DND-41 (cell line): ENCODE measurements at regions not wholly inside any gene's neighbourhood (a gene's known extent, or its start where the extent isn't known, plus 50 kb on each side); places are given as distances from the start of the nearest gene placed in this dataset.
A peak's percentile ranks its signal among the peaks of the same experiment; 100 is the strongest.

Experiments used
- ATAC-seq: fragments of 200-7000 bp; cut with Tn5 transposase; 3 replicates; pipeline ENCODE4 v1.9.1; 2021; ENCODE audit warnings: low read depth; ENCODE audit not compliant: insufficient read depth
- DNase-seq: peaks from one replicate; pipeline ENCODE4 v3.0.0-alpha.2; 2020
- H2AFZ ChIP-seq: 2 replicates; pipeline ENCODE4 v1.6.0; 2012; ENCODE audit warnings: low read depth, low read length
- H3K27ac ChIP-seq: 2 replicates; pipeline ENCODE4 v1.5.1; 2012; ENCODE audit warnings: low read length, inconsistent platforms
- H3K27me3 ChIP-seq: fragments of 200-600 bp; sonication (generic); 2 replicates; pipeline ENCODE4 v1.6.0; 2012; ENCODE audit warnings: low read length, mild to moderate bottlenecking, inconsistent platforms; ENCODE audit not compliant: insufficient read depth, poor library complexity
- H3K36me3 ChIP-seq: 2 replicates; pipeline ENCODE4 v1.5.1; 2012; ENCODE audit warnings: low read length, inconsistent platforms; ENCODE audit not compliant: insufficient read depth
- H3K4me1 ChIP-seq: 2 replicates; pipeline ENCODE4 v1.5.1; 2012; ENCODE audit warnings: mild to moderate bottlenecking, low read length; ENCODE audit not compliant: insufficient read depth
- H3K4me2 ChIP-seq: 2 replicates; pipeline ENCODE4 v1.6.0; 2012; ENCODE audit warnings: mild to moderate bottlenecking, moderate library complexity, low read length, inconsistent platforms; ENCODE audit not compliant: insufficient read depth
- H3K4me3 ChIP-seq, 2 experiments: fragments of 200-600 bp in 1 of 2; shearing (Covaris generic) in 1 of 2; 2 replicates each; pipeline ENCODE4 v1.5.1; 2012 to 2016; ENCODE audit warnings: inconsistent platforms in 2 of 2, low read length in 2 of 2, mild to moderate bottlenecking in 2 of 2, low read depth in 1 of 2, moderate library complexity in 1 of 2
- H3K79me2 ChIP-seq: 2 replicates; pipeline ENCODE4 v1.6.0; 2012; ENCODE audit warnings: low read length, inconsistent platforms; ENCODE audit not compliant: insufficient read depth
- H3K9ac ChIP-seq: 2 replicates; pipeline ENCODE4 v1.6.0; 2012; ENCODE audit warnings: low read depth, mild to moderate bottlenecking, inconsistent platforms, low read length, moderate library complexity
- H3K9me3 ChIP-seq: 2 replicates; pipeline ENCODE4 v1.5.1; 2012; ENCODE audit warnings: low read length, moderate library complexity, mild to moderate bottlenecking, inconsistent platforms; ENCODE audit not compliant: insufficient read depth, severe bottlenecking
- H4K20me1 ChIP-seq: 2 replicates; pipeline ENCODE4 v1.6.0; 2012; ENCODE audit warnings: low read length; ENCODE audit not compliant: insufficient read depth
- EZH2 ChIP-seq: IDR thresholded peaks from 3 replicates; pipeline ENCODE4 v1.6.1; 2012; ENCODE audit warnings: borderline replicate concordance, low read depth, mild to moderate bottlenecking, moderate library complexity, low read length, inconsistent platforms; ENCODE audit not compliant: severe bottlenecking
- TF ChIP-seq, protein P1 (sequence below): IDR thresholded peaks from 2 replicates; pipeline ENCODE4 v1.5.1; 2012; ENCODE audit warnings: borderline replicate concordance, low read length, moderate library complexity, mild to moderate bottlenecking; ENCODE audit not compliant: poor library complexity, severe bottlenecking; ENCODE audit errors: extremely low read depth

DNA sequence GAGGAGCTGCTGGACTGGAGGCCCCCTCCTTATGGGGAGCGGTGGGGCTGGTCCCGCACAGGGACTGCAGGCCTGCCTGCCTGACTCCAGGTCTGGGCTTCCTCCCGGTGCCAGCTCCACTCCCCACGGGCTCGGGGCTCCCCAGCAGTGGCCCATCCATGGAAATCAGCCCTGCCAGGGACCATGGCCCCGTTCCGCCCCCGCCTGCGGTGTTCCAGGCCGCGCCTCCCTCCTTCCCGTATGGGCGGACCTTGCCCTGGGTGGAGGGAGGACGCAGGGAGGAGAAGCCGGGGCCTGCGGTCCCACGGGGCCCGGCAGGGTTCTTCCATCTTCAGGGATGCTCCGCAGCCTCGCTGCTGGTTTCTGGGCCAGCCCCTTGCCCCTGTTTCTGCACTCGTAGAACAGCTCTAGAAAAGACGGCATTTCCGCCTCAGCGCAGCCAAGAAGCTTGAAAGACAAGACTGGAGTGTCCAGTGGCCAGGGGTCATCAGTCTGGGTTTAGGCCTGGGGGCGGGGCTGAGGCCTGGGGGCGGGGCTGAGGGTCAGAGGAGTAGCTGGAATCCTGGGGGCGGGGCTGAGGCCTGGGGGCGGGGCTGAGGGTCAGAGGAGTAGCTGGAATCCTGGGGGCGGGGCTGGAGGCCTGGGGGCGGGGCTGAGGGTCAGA is 1330.6 kb downstream of the BRD1 start:
- Histone ChIP-seq H3K27me3 (no peaks in the 10 kb centered on the region), H2AFZ (no peak overlapping the region), H3K4me2 (no peak overlapping the region), H3K36me3 (no peaks in the 10 kb centered on the region), H3K79me2 (no peaks in the 10 kb centered on the region), H4K20me1 (no peaks in the 10 kb centered on the region), H3K9ac (no peak overlapping the region), H3K4me3 (no peak overlapping the region), H3K27ac (no peak overlapping the region), H3K4me1 (no peaks in the 10 kb centered on the region), H3K9me3 (no peaks in the 10 kb centered on the region)
- TF ChIP-seq EZH2 = no peak
- TF ChIP-seq, protein P1, sequence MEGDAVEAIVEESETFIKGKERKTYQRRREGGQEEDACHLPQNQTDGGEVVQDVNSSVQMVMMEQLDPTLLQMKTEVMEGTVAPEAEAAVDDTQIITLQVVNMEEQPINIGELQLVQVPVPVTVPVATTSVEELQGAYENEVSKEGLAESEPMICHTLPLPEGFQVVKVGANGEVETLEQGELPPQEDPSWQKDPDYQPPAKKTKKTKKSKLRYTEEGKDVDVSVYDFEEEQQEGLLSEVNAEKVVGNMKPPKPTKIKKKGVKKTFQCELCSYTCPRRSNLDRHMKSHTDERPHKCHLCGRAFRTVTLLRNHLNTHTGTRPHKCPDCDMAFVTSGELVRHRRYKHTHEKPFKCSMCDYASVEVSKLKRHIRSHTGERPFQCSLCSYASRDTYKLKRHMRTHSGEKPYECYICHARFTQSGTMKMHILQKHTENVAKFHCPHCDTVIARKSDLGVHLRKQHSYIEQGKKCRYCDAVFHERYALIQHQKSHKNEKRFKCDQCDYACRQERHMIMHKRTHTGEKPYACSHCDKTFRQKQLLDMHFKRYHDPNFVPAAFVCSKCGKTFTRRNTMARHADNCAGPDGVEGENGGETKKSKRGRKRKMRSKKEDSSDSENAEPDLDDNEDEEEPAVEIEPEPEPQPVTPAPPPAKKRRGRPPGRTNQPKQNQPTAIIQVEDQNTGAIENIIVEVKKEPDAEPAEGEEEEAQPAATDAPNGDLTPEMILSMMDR = no peak
- ATAC-seq (no peak), DNase-seq (no peak)

DNA sequence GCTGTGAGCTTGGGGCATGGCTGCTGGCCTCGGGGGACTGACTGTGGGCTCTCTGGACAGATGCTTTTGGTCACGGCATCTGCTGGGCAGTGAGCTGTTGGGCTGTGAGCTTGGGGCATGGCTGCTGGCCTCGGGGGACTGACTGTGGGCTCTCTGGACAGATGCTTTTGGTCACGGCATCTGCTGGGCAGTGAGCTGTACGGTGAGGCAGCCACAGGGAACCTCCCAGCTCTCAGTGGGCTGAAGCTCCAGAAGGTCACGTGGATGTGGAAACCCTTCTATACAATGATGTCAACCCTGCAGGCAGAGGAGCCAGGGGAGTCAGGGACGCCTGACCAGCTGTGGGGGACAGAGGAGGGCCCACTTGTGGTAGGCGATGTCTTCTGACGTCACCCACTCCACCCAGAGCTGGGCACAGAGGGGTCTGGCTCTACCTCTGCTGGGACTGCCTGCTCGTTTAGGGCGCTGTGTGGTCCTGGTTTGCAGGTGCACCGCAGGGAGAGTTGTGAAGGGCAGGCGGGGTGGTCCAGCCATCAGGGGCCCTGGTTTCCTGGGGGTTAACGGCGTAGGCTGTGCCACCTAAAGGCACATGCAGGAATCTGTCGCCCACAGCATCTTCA is 1331.3 kb downstream of the BRD1 start:
- H3K4me2 ChIP-seq = no peak overlapping the region
- ATAC-seq = no peak
- H3K36me3 ChIP-seq = no peaks in the 10 kb centered on the region
- H3K9ac ChIP-seq = no peak overlapping the region
- H2AFZ ChIP-seq = no peak overlapping the region
- TF ChIP-seq, protein P1 = peak; percentile 15
- no peak for TF ChIP-seq EZH2
- H3K27me3 ChIP-seq = no peaks in the 10 kb centered on the region
- H3K9me3 ChIP-seq = no peaks in the 10 kb centered on the region
- H4K20me1 ChIP-seq = no peaks in the 10 kb centered on the region
- no peak overlapping the region for H3K27ac ChIP-seq
- DNase-seq = no peak
- H3K79me2 ChIP-seq = no peaks in the 10 kb centered on the region
- H3K4me3 ChIP-seq = no peak overlapping the region
- H3K4me1 ChIP-seq = no peaks in the 10 kb centered on the region

DNA sequence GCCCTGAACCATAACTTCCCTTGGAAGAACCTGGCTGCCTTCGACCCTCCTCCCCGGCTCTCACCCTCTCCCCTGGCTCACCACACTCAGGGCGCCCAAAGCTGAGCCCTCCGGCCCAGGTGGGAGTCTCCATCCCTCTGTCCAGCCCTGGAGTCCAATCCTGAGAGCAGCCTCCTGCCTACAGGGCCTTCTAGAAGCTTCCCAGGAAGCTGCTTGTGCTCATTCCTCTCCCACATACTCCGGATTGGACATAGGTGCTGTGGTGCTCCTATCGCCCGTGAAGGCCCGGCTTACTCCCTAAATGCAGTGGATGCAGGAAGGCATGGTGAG is 1332.0 kb downstream of the BRD1 start:
- Histone ChIP-seq H3K9ac (no peak overlapping the region), H3K4me2 (no peak overlapping the region), H3K36me3 (no peaks in the 10 kb centered on the region), H3K27me3 (no peaks in the 10 kb centered on the region), H4K20me1 (no peaks in the 10 kb centered on the region), H3K4me1 (no peaks in the 10 kb centered on the region), H3K9me3 (no peaks in the 10 kb centered on the region), H3K4me3 (no peak overlapping the region), H2AFZ (no peak overlapping the region), H3K27ac (no peak overlapping the region), H3K79me2 (no peaks in the 10 kb centered on the region)
- TF ChIP-seq EZH2 = no peak
- TF ChIP-seq, protein P1 = no peak
- ATAC-seq (no peak), DNase-seq (no peak)
